MCF 10A (cell line): ENCODE measurements at regions not wholly inside any gene's neighbourhood (a gene's known extent, or its start where the extent isn't known, plus 50 kb on each side); places are given as distances from the start of the nearest gene placed in this dataset.

Experiments used
- BruUV-seq: library from RNA; stranded (reverse); fragments of 400-500 nt; replicated peaks from 2 replicates; lab custom pipeline; 2021; lab: Mats Ljungman, UMichigan
- CTCF ChIA-PET: fragments of 300-600 bp; sonication (Branson Sonifier 250); formaldehyde crosslinking; extraction: SDS; loops from one replicate; lab custom pipeline; 2021; ENCODE audit warnings: antibody characterized with exemption, inconsistent platforms; lab: Yijun Ruan, JAX
- POLR2A ChIA-PET: fragments of 300-600, 350-650 bp; sonication (Branson Sonifier 250); formaldehyde crosslinking; extraction: SDS; loops from one replicate; lab custom pipeline; 2020; ENCODE audit warnings: antibody characterized with exemption, inconsistent platforms; lab: Yijun Ruan, JAX
- DNase-seq: peaks from one replicate; pipeline ENCODE4 v3.0.0-alpha.2; 2018; ENCODE audit not compliant: unreplicated experiment
- H3K27ac Mint-ChIP-seq: one replicate; pipeline ENCODE4 v1.8.0; 2022; ENCODE audit warnings: mild to moderate bottlenecking, low read depth, mixed read lengths; ENCODE audit not compliant: unreplicated experiment
- H3K27me3 Mint-ChIP-seq: one replicate; pipeline ENCODE4 v1.8.0; 2022; ENCODE audit warnings: mixed read lengths; ENCODE audit not compliant: insufficient read depth, unreplicated experiment
- H3K36me3 Mint-ChIP-seq: one replicate; pipeline ENCODE4 v1.8.0; 2022; ENCODE audit warnings: mild to moderate bottlenecking, moderate library complexity, mixed read lengths; ENCODE audit not compliant: insufficient read depth, unreplicated experiment
- H3K4me1 Mint-ChIP-seq: one replicate; pipeline ENCODE4 v1.8.0; 2022; ENCODE audit warnings: mixed read lengths; ENCODE audit not compliant: insufficient read depth, unreplicated experiment
- H3K4me3 Mint-ChIP-seq: one replicate; pipeline ENCODE4 v1.8.0; 2022; ENCODE audit warnings: mild to moderate bottlenecking, moderate library complexity, mixed read lengths; ENCODE audit not compliant: unreplicated experiment
- H3K9me3 Mint-ChIP-seq: one replicate; pipeline ENCODE4 v1.8.0; 2022; ENCODE audit warnings: mixed read lengths; ENCODE audit not compliant: unreplicated experiment
- intact Hi-C: fragments of 100-400 bp; cut with micrococcal nuclease; formaldehyde crosslinking; loops from 2 replicates; pipeline ENCODE4 v1.14.1; 2022
- TF ChIP-seq, protein P1 (sequence below): fragments of 200-600 bp; IDR thresholded peaks from one replicate; pipeline ENCODE4 v1.8.0; 2022; ENCODE audit warnings: antibody characterized with exemption, mild to moderate bottlenecking; ENCODE audit not compliant: unreplicated experiment

DNA sequence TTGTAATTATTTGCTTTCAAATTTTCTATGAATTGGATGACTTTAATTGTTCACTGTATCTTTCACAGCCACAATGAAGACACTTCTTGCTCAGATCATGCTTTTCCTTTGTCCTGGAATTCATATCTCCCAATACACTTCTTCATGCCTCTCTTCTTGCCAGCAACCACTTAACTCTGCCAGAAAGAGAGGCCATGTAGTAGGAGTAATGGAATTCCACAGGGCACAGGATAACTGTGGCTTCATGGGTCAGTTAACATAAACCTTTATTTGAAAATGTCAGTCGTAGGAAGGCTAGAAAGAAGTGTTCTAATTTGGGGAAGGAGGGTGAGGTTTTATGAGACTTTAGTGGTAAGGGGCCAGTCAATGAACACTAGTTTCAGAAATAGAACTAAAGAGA, 190.3 kb downstream of the TMEM167A start:
- intact Hi-C loops, result loop anchor here (5.0 kb wide), 2 partner anchors 545 to 585 kb away; partner anchors contain the start of gene VCAN

DNA sequence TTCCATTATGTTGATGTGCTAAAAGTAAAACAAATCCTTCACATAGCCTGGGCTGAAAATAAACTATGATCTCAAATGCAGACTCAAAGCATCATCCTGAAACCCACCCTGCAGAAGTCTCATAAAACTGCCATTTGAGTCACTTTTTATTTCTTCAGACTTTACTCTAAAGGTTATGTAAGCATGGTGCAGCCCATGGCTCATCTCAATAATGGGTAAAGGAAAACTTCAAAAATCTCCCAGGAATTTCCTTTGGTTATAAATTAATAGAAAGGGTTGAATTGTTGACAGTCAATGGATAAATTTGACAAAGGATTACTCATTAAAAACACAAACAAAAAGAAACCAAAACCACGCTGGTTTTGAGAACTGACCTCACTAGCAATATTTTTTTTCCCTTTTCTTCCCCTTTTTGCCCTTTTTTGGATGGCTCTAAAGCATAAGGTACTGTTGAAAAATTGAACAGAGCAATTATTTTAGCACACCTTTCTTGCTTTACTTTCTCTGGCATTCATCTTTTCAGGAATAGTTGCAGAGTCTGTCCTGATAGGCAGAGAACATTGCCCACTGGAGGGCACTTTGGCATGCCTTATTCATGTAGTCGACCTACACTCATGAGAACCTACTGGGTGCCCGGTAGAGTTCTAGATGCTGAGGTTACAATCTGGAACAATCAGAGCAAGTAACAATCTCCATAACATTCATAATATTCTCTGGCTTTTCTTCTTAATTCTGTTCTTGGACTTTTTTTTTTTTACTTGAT, 191.4 kb downstream of the TMEM167A start:
- CTCF ChIA-PET, result no interaction called here
- DNase-seq, result peak; percentile 16
- POLR2A ChIA-PET, result no interaction called here
- TF ChIP-seq, protein P1, sequence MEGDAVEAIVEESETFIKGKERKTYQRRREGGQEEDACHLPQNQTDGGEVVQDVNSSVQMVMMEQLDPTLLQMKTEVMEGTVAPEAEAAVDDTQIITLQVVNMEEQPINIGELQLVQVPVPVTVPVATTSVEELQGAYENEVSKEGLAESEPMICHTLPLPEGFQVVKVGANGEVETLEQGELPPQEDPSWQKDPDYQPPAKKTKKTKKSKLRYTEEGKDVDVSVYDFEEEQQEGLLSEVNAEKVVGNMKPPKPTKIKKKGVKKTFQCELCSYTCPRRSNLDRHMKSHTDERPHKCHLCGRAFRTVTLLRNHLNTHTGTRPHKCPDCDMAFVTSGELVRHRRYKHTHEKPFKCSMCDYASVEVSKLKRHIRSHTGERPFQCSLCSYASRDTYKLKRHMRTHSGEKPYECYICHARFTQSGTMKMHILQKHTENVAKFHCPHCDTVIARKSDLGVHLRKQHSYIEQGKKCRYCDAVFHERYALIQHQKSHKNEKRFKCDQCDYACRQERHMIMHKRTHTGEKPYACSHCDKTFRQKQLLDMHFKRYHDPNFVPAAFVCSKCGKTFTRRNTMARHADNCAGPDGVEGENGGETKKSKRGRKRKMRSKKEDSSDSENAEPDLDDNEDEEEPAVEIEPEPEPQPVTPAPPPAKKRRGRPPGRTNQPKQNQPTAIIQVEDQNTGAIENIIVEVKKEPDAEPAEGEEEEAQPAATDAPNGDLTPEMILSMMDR, result no peak
- Mint-ChIP-seq H3K4me3 (no peak overlapping the region), H3K27ac (no peak overlapping the region), H3K36me3 (no peaks in the 10 kb centered on the region), H3K4me1 (no peaks in the 10 kb centered on the region), H3K9me3 (peaks cover 7% of the 10 kb centered on the region), H3K27me3 (no peaks in the 10 kb centered on the region)
- no TSS peak for BruUV-seq
- intact Hi-C loops, result loop anchor here (5.0 kb wide), 2 partner anchors 546 to 586 kb away; partner anchors contain the start of gene VCAN

More for the DNA sequence above, 190.3 kb downstream of the TMEM167A start:
- ChIA-PET POLR2A (no interaction called here), CTCF (interaction anchor here (0.6 to 0.7 kb wide), 2 partner anchors 429 to 488 kb away, joined by 3 to 4 read pairs; no protein-coding TSS in a partner anchor)
- no peak for DNase-seq
- Mint-ChIP-seq H3K4me3 (no peak overlapping the region), H3K36me3 (no peaks in the 10 kb centered on the region), H3K27me3 (no peaks in the 10 kb centered on the region), H3K9me3 (peaks cover 7% of the 10 kb centered on the region), H3K4me1 (no peaks in the 10 kb centered on the region), H3K27ac (no peak overlapping the region)
- BruUV-seq, result no TSS peak
- TF ChIP-seq, protein P1, result no peak

DNA sequence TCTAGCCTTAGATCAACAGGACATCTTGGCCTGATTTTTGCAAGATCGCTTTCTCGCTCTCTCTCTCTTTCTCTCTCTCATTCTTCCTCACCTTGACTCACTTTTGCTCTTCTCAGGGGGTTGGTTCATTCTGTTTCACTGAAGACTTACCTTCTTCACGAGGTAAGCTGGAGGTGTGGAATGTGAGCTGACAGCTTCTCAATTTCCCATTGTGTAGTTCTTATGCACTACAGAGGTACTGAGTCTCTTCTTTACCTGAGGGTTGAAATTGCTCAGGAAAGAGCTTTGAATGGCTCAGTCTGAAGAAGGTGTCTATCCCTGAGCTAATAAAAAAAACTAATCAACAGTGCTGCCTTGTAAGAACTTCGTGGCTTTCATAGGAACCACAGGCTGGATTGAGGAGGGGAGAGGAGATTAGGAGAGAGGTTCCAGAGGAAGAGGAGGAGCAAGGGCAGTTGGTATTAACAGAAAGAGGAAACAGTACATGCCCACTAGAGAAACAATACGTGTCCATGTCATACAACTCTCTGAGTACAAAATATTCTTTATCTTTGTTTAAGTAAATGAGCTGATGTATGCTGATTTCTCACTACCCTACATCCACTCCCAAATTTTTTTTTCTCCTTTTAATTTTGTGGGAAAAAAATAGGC, 192.2 kb downstream of the TMEM167A start:
- Mint-ChIP-seq H3K27ac (no peak overlapping the region), H3K4me1 (no peaks in the 10 kb centered on the region), H3K9me3 (peaks cover 8% of the 10 kb centered on the region), H3K27me3 (no peaks in the 10 kb centered on the region), H3K4me3 (no peak overlapping the region), H3K36me3 (no peaks in the 10 kb centered on the region)
- intact Hi-C loops, result loop anchor here (5.0 kb wide), 2 partner anchors 547 to 587 kb away; partner anchors contain the start of gene VCAN
- BruUV-seq, result no TSS peak
- TF ChIP-seq, protein P1, result no peak
- ChIA-PET CTCF (interaction anchor here (0.6 to 0.8 kb wide), 3 partner anchors 15 to 545 kb away, joined by 3 to 4 read pairs (median 4); no protein-coding TSS in a partner anchor), POLR2A (no interaction called here)
- no peak for DNase-seq

DNA sequence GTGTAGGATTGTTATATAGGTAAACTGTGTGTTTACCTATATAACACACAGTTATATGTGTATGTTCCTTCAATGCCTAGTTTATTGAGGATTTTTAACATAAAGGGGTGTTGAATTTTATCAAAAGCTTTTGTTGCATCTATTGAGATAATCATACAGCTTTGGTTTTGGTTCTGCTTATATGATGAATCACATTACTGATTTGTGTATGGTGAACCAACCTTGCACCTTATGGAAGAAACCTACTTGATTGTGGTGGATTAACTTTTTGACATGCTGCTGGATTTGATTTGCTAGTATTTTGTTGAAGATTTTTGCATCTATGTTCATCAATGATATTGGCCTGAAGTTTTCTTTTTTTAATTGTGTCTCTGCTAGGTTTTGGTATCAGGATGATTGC, 194.9 kb downstream of the TMEM167A start:
- ChIA-PET POLR2A (interaction anchor here (0.6 kb wide), 1 partner anchor 46 kb away, joined by 3 read pairs; no protein-coding TSS in a partner anchor), CTCF (interaction anchor here (0.6 kb wide), 1 partner anchor 420 kb away, joined by 3 read pairs; no protein-coding TSS in a partner anchor)
- BruUV-seq, result no TSS peak
- H3K36me3 Mint-ChIP-seq, result no peaks in the 10 kb centered on the region
- DNase-seq, result no peak
- peaks cover 12% of the 10 kb centered on the region for H3K9me3 Mint-ChIP-seq
- intact Hi-C loops, result no loop called here
- TF ChIP-seq, protein P1, result no peak
- H3K27me3 Mint-ChIP-seq, result no peaks in the 10 kb centered on the region
- H3K4me1 Mint-ChIP-seq, result no peaks in the 10 kb centered on the region
- H3K4me3 Mint-ChIP-seq, result no peak overlapping the region
- no peak overlapping the region for H3K27ac Mint-ChIP-seq
